ENCODE measurements at regions not wholly inside any gene's neighbourhood (a gene's known extent, or its start where the extent isn't known, plus 50 kb on each side); places are given as distances from the start of the nearest gene placed in this dataset.

DNA sequence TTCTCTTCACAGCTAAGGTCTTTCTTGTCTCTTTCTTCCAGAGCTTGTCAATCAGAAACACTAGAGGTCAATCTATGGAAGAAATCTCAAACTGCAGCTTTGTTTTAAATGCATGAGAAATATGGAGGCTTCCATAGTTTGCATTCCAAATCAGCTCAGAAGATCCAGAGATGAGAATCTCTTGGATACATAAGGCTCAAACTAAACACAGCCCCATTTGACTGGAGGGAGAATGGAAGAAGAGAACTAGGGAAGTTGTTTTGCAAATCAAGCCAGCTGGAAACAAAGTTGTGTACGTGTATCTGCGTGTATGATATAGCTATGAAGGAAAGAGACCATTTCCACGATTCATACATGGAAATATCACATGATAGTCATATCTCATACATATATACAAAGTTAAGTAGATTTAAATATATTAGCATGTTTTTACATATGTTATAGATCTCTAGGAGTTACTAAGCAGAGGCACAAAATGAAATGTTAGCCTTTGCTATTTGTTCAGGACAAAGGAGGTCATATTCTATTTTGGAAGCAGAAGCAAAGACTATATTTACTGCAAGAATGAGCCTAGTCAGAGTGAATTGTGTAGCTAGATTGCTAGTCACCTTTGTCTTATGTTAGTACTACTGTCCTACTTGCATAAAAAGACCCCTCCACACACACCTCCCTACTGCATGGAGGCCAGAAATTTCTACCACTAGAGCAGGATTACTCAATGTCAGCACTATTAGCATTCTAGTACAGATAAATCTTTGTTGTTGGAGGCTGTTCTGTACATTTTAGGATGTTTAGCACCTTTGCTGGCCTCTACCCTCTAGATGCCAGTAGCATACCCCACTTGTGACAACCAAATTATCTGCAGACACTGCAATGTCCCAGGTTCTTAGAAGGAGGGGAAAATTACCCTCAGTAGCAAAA is 303.5 kb upstream of the CHAC2 start:
- no peak for ATAC-seq
- TF ChIP-seq EP300 (IDR thresholded peaks at IDR 0.05) (no peak), POLR2A (IDR thresholded peaks at IDR 0.05) (no peak), POLR2AphosphoS5 (IDR thresholded peaks at IDR 0.05) (no peak)
- TF ChIP-seq, protein P1, sequence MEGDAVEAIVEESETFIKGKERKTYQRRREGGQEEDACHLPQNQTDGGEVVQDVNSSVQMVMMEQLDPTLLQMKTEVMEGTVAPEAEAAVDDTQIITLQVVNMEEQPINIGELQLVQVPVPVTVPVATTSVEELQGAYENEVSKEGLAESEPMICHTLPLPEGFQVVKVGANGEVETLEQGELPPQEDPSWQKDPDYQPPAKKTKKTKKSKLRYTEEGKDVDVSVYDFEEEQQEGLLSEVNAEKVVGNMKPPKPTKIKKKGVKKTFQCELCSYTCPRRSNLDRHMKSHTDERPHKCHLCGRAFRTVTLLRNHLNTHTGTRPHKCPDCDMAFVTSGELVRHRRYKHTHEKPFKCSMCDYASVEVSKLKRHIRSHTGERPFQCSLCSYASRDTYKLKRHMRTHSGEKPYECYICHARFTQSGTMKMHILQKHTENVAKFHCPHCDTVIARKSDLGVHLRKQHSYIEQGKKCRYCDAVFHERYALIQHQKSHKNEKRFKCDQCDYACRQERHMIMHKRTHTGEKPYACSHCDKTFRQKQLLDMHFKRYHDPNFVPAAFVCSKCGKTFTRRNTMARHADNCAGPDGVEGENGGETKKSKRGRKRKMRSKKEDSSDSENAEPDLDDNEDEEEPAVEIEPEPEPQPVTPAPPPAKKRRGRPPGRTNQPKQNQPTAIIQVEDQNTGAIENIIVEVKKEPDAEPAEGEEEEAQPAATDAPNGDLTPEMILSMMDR (IDR thresholded peaks at IDR 0.05) = no peak
- 58 to 74% methylated on average over 3 of the region's 3 CpGs for WGBS, 2 donors (ENCODE audit: low coverage in 1 of 2)

DNA sequence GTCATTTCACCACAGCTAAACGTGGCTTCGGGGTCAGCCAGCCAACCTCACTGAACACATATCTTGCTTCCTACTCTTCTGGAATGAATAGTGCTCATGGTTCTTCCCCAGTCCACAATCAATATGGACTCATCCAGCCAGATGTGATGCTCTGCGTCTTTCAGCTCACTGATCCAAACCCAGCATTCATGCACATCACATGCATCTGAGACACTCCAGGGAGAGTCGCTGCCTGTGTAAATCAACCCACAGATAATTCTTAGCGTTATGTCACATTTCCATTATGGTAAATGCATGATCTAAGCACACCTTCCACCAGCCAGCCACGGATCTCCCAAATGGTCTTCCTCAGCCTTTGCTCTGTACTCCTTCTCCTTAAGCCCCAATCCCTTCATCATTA is 306.7 kb upstream of the CHAC2 start:
- H3K4me3 ChIP-seq = no peak overlapping the region
- 87 to 89% methylated on average over 4 to 6 of the region's 6 CpGs for WGBS, 2 donors (ENCODE audit: low coverage in 1 of 2)
- no peaks in the 10 kb centered on the region for H3K9me3 ChIP-seq
- H3K27ac ChIP-seq = no peak overlapping the region
- TF ChIP-seq, protein P1 (IDR thresholded peaks at IDR 0.05) = no peak
- TF ChIP-seq EP300 (IDR thresholded peaks at IDR 0.05) (no peak), POLR2A (IDR thresholded peaks at IDR 0.05) (no peak), POLR2AphosphoS5 (IDR thresholded peaks at IDR 0.05) (no peak)
- no peaks in the 10 kb centered on the region for H3K27me3 ChIP-seq
- ATAC-seq = no peak
- H3K36me3 ChIP-seq = no peaks in the 10 kb centered on the region
- H3K4me1 ChIP-seq = no peaks in the 10 kb centered on the region

More for the DNA sequence above, 303.5 kb upstream of the CHAC2 start:
- no peak overlapping the region for H3K27ac ChIP-seq
- H3K36me3 ChIP-seq = no peaks in the 10 kb centered on the region
- H3K4me3 ChIP-seq = no peak overlapping the region
- H3K27me3 ChIP-seq = no peaks in the 10 kb centered on the region
- no peaks in the 10 kb centered on the region for H3K4me1 ChIP-seq
- no peaks in the 10 kb centered on the region for H3K9me3 ChIP-seq

DNA sequence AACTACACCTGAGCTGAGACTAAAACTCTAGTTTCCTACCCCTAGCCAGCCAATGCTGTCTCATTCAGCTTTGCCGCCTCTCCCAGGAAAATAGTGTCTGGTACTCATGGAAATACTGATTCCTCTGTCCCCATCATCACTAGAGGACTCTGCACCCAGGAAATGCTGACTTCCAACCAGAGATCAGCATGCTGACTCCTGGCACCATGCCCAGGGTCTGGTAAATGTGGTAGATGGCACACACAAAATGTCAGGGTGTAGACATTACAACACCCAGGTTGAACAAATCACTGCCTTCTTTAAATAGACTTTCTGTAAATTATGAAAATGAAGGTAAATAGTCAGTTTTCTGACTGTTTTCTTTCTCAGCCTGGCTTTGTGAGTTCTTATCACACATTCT is 307.3 kb upstream of the CHAC2 start:
- WGBS, 2 donors (ENCODE audit: low coverage in 1 of 2) = 31% methylated on average over 1 of the region's 1 CpG; no CpG with 5 or more reads in 1 of the 2 donors
- no peaks in the 10 kb centered on the region for H3K36me3 ChIP-seq
- TF ChIP-seq POLR2AphosphoS5 (IDR thresholded peaks at IDR 0.05) (no peak), EP300 (IDR thresholded peaks at IDR 0.05) (no peak), POLR2A (IDR thresholded peaks at IDR 0.05) (no peak)
- TF ChIP-seq, protein P1 (IDR thresholded peaks at IDR 0.05) = no peak

DNA sequence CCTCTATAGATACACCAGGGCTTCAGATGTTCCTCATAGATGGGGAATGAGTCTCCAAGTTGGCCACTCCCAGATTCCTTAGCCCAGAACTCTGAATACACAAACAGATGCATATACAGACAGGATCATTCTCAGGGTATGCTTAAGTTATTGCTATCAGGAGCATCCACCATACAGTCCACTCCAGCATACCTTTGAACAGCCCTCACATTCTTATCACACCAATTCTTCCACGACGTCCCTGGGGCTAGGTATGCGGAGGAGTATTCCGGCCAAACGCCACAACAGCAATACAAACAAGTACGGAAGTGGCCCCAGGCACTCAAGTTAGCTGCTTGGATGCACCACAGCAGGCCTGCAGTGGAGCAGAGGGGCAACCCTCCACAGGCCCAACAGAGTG is 312.5 kb upstream of the CHAC2 start:
- Histone ChIP-seq H3K27ac (no peak overlapping the region), H3K27me3 (no peaks in the 10 kb centered on the region), H3K4me1 (peaks cover 0 to 11% (median 0%) of the 10 kb centered on the region in 3 donors), H3K4me3 (no peak overlapping the region), H3K9me3 (no peaks in the 10 kb centered on the region), H3K36me3 (no peaks in the 10 kb centered on the region)
- TF ChIP-seq POLR2AphosphoS5 (IDR thresholded peaks at IDR 0.05) = no peak
- TF ChIP-seq, protein P1 (IDR thresholded peaks at IDR 0.05) = no peak
- TF ChIP-seq POLR2A (IDR thresholded peaks at IDR 0.05) = no peak
- no peak for TF ChIP-seq EP300 (IDR thresholded peaks at IDR 0.05)
- 93% methylated on average over 3 of the region's 6 CpGs; no CpG with 5 or more reads in 1 of the 2 donors for WGBS, 2 donors (ENCODE audit: low coverage in 1 of 2)
- ATAC-seq = no peak

More for the DNA sequence above, 307.3 kb upstream of the CHAC2 start:
- Histone ChIP-seq H3K27ac (no peak overlapping the region), H3K9me3 (no peaks in the 10 kb centered on the region), H3K4me1 (no peaks in the 10 kb centered on the region), H3K4me3 (no peak overlapping the region), H3K27me3 (no peaks in the 10 kb centered on the region)
- ATAC-seq = no peak
